Activated CD8-positive, alpha-beta T cell treated with anti-CD3 and anti-CD28 coated beads, Interleukin-2, amount 10 ng/mL, durations not matched to agents 7 days and 5 days (primary cell): ENCODE measurements at regions not wholly inside any gene's neighbourhood (a gene's known extent, or its start where the extent isn't known, plus 50 kb on each side); places are given as distances from the start of the nearest gene placed in this dataset.

Experiments used
- ATAC-seq: fragments of 150-1000 bp; cut with Tn5 transposase; one replicate; pipeline ENCODE4 v1.10.0; 2021; ENCODE audit warnings: moderate library complexity
- CTCF ChIA-PET: fragments of 350-600 bp; sonication (Branson Sonifier 250); formaldehyde crosslinking; loops from one replicate; lab custom pipeline; 2021; ENCODE audit warnings: antibody characterized with exemption; lab: Charles Lee
- POLR2A ChIA-PET: fragments of 350-600 bp; sonication (Branson Sonifier 250); formaldehyde crosslinking; loops from one replicate; lab custom pipeline; 2021; ENCODE audit warnings: antibody characterized with exemption; lab: Charles Lee
- DNase-seq: peaks from one replicate; pipeline ENCODE4 v3.0.0-alpha.2; 2020
- H3K27ac Mint-ChIP-seq: one replicate; pipeline ENCODE4 v1.8.0; 2021; ENCODE audit warnings: mild to moderate bottlenecking, mixed read lengths
- H3K27me3 Mint-ChIP-seq: one replicate; pipeline ENCODE4 v1.8.0; 2021; ENCODE audit warnings: low read depth, mixed read lengths
- H3K36me3 Mint-ChIP-seq: one replicate; pipeline ENCODE4 v1.8.0; 2021; ENCODE audit warnings: low read depth, mixed read lengths
- H3K4me1 Mint-ChIP-seq: one replicate; pipeline ENCODE4 v1.8.0; 2021; ENCODE audit warnings: low read depth, mixed read lengths
- H3K4me3 Mint-ChIP-seq: one replicate; pipeline ENCODE4 v1.8.0; 2021; ENCODE audit warnings: mild to moderate bottlenecking, mixed read lengths
- H3K9me3 Mint-ChIP-seq: one replicate; pipeline ENCODE4 v1.8.0; 2022; ENCODE audit warnings: mixed read lengths; ENCODE audit not compliant: insufficient read depth

GRCh38 chr5:170159947-170160346, 54.2 kb downstream of the FOXI1 start:
- ChIA-PET CTCF (no interaction called here), POLR2A (no interaction called here)
- ATAC-seq (no peak), DNase-seq (no peak)
- Mint-ChIP-seq H3K27ac (no peak overlapping the region), H3K9me3 (no peaks in the 10 kb centered on the region), H3K4me1 (no peaks in the 10 kb centered on the region), H3K27me3 (peaks cover 9% of the 10 kb centered on the region), H3K36me3 (no peaks in the 10 kb centered on the region), H3K4me3 (no peak overlapping the region)

- ChIA-PET POLR2A (no interaction called here), CTCF (interaction anchor here (1.0 kb wide), 1 partner anchor 60 kb away, joined by 4 read pairs; no protein-coding TSS in a partner anchor)
Observed at GRCh38 chr5:170161069-170161468, 55.4 kb downstream of the FOXI1 start.

GRCh38 chr5:170162631-170163321, 57.1 kb downstream of the FOXI1 start:
- Mint-ChIP-seq H3K27ac (no peak overlapping the region), H3K36me3 (no peaks in the 10 kb centered on the region), H3K27me3 (peaks cover 6% of the 10 kb centered on the region), H3K9me3 (no peaks in the 10 kb centered on the region), H3K4me3 (no peak overlapping the region), H3K4me1 (no peaks in the 10 kb centered on the region)
- ATAC-seq (no peak), DNase-seq (no peak)
- ChIA-PET POLR2A (no interaction called here), CTCF (no interaction called here)

More at GRCh38 chr5:170161069-170161468, 55.4 kb downstream of the FOXI1 start:
- ATAC-seq (no peak), DNase-seq (no peak)
- Mint-ChIP-seq H3K36me3 (no peaks in the 10 kb centered on the region), H3K27ac (no peak overlapping the region), H3K4me1 (no peaks in the 10 kb centered on the region), H3K9me3 (no peaks in the 10 kb centered on the region), H3K4me3 (no peak overlapping the region), H3K27me3 (peaks cover 9% of the 10 kb centered on the region)

GRCh38 chr5:170164087-170164486, 58.4 kb downstream of the FOXI1 start:
- Mint-ChIP-seq H3K4me3 (no peak overlapping the region), H3K36me3 (no peaks in the 10 kb centered on the region), H3K27me3 (peaks cover 3% of the 10 kb centered on the region), H3K9me3 (no peaks in the 10 kb centered on the region), H3K27ac (no peak overlapping the region), H3K4me1 (no peaks in the 10 kb centered on the region)
- no peak for ATAC-seq
- DNase-seq: no peak
- ChIA-PET CTCF (no interaction called here), POLR2A (no interaction called here)

GRCh38 chr5:170164921-170165320, 59.2 kb downstream of the FOXI1 start:
- peaks cover 4% of the 10 kb centered on the region for H3K27me3 Mint-ChIP-seq
- no peak overlapping the region for H3K27ac Mint-ChIP-seq
- no peak overlapping the region for H3K4me3 Mint-ChIP-seq
- no peaks in the 10 kb centered on the region for H3K4me1 Mint-ChIP-seq
- H3K36me3 Mint-ChIP-seq: no peaks in the 10 kb centered on the region
- no peaks in the 10 kb centered on the region for H3K9me3 Mint-ChIP-seq
- CTCF ChIA-PET: no interaction called here
- POLR2A ChIA-PET: no interaction called here
- DNase-seq (no peak), ATAC-seq (no peak)

- no peaks in the 10 kb centered on the region for H3K4me1 Mint-ChIP-seq
- no peak overlapping the region for H3K27ac Mint-ChIP-seq
- CTCF ChIA-PET: interaction anchor here (1.3 kb wide), 1 partner anchor 18 kb away, joined by 3 read pairs; no protein-coding TSS in a partner anchor
- no peaks in the 10 kb centered on the region for H3K36me3 Mint-ChIP-seq
- POLR2A ChIA-PET: no interaction called here
- no peak for ATAC-seq
- no peak for DNase-seq
- H3K4me3 Mint-ChIP-seq: no peak overlapping the region
- H3K27me3 Mint-ChIP-seq: peaks cover 4% of the 10 kb centered on the region
- no peaks in the 10 kb centered on the region for H3K9me3 Mint-ChIP-seq
Observed at GRCh38 chr5:170166101-170166500, 60.4 kb downstream of the FOXI1 start.

- no peaks in the 10 kb centered on the region for H3K4me1 Mint-ChIP-seq
- H3K27me3 Mint-ChIP-seq: peaks cover 4% of the 10 kb centered on the region
- CTCF ChIA-PET: no interaction called here
- POLR2A ChIA-PET: no interaction called here
- H3K9me3 Mint-ChIP-seq: no peaks in the 10 kb centered on the region
- H3K4me3 Mint-ChIP-seq: no peak overlapping the region
- no peak overlapping the region for H3K27ac Mint-ChIP-seq
- ATAC-seq (no peak), DNase-seq (no peak)
- H3K36me3 Mint-ChIP-seq: no peaks in the 10 kb centered on the region
Observed at GRCh38 chr5:170168002-170168401, 62.3 kb downstream of the FOXI1 start.

GRCh38 chr5:170168797-170169196, 63.1 kb downstream of the FOXI1 start:
- Mint-ChIP-seq H3K9me3 (no peaks in the 10 kb centered on the region), H3K4me3 (no peak overlapping the region), H3K36me3 (no peaks in the 10 kb centered on the region), H3K27me3 (peaks cover 4% of the 10 kb centered on the region), H3K27ac (no peak overlapping the region), H3K4me1 (no peaks in the 10 kb centered on the region)
- DNase-seq (no peak), ATAC-seq (no peak)
- ChIA-PET POLR2A (no interaction called here), CTCF (no interaction called here)

GRCh38 chr5:170169996-170170395, 62.8 kb upstream of the C5orf58 start:
- peaks cover 4% of the 10 kb centered on the region for H3K27me3 Mint-ChIP-seq
- no peak overlapping the region for H3K27ac Mint-ChIP-seq
- no peaks in the 10 kb centered on the region for H3K4me1 Mint-ChIP-seq
- CTCF ChIA-PET: interaction anchor here (1.9 kb wide), 1 partner anchor 14 kb away, joined by 8 read pairs; no protein-coding TSS in a partner anchor
- DNase-seq (no peak), ATAC-seq (no peak)
- no peaks in the 10 kb centered on the region for H3K9me3 Mint-ChIP-seq
- no peak overlapping the region for H3K4me3 Mint-ChIP-seq
- POLR2A ChIA-PET: no interaction called here
- no peaks in the 10 kb centered on the region for H3K36me3 Mint-ChIP-seq

- H3K27ac Mint-ChIP-seq: no peak overlapping the region
- no peak for ATAC-seq
- POLR2A ChIA-PET: no interaction called here
- CTCF ChIA-PET: no interaction called here
- H3K4me1 Mint-ChIP-seq: no peaks in the 10 kb centered on the region
- peaks cover 6% of the 10 kb centered on the region for H3K27me3 Mint-ChIP-seq
- no peaks in the 10 kb centered on the region for H3K36me3 Mint-ChIP-seq
- H3K9me3 Mint-ChIP-seq: no peaks in the 10 kb centered on the region
- DNase-seq: no peak
- no peak overlapping the region for H3K4me3 Mint-ChIP-seq
Observed at GRCh38 chr5:170171811-170172210, 61.0 kb upstream of the C5orf58 start.

GRCh38 chr5:170173227-170173626, 59.6 kb upstream of the C5orf58 start:
- Mint-ChIP-seq H3K27me3 (peaks cover 6% of the 10 kb centered on the region), H3K36me3 (no peaks in the 10 kb centered on the region), H3K4me1 (no peaks in the 10 kb centered on the region), H3K4me3 (no peak overlapping the region), H3K27ac (no peak overlapping the region), H3K9me3 (no peaks in the 10 kb centered on the region)
- POLR2A ChIA-PET: no interaction called here
- CTCF ChIA-PET: interaction anchor here (1.0 to 2.5 kb wide), 2 partner anchors 11 to 43 kb away, joined by 3 to 16 read pairs; no protein-coding TSS in a partner anchor
- ATAC-seq: no peak
- DNase-seq: no peak

GRCh38 chr5:170173647-170174046, 59.1 kb upstream of the C5orf58 start:
- Mint-ChIP-seq H3K27ac (no peak overlapping the region), H3K4me1 (no peaks in the 10 kb centered on the region), H3K36me3 (no peaks in the 10 kb centered on the region), H3K4me3 (no peak overlapping the region), H3K27me3 (peaks cover 6% of the 10 kb centered on the region), H3K9me3 (no peaks in the 10 kb centered on the region)
- DNase-seq: no peak
- ChIA-PET CTCF (interaction anchor here (1.0 to 2.5 kb wide), 3 partner anchors 11 to 52 kb away, joined by 3 to 16 read pairs (median 4); no protein-coding TSS in a partner anchor), POLR2A (no interaction called here)
- ATAC-seq: no peak
